Neuron (in vitro differentiated cells): ENCODE measurements at regions not wholly inside any gene's neighbourhood (a gene's known extent, or its start where the extent isn't known, plus 50 kb on each side); places are given as distances from the start of the nearest gene placed in this dataset.

ENCODE experiments used
- H2AFZ ChIP-seq: one replicate; pipeline ENCODE4 v1.6.1; 2013; ENCODE audit warnings: low read depth, mild to moderate bottlenecking, inconsistent platforms, low read length, moderate library complexity
- H3K27me3 ChIP-seq: one replicate; pipeline ENCODE4 v1.6.1; 2013; ENCODE audit warnings: low read length; ENCODE audit not compliant: insufficient read depth
- H3K36me3 ChIP-seq: one replicate; pipeline ENCODE4 v1.6.1; 2013; ENCODE audit warnings: low read length; ENCODE audit not compliant: insufficient read depth
- H3K4me1 ChIP-seq: one replicate; pipeline ENCODE4 v1.6.1; 2013; ENCODE audit warnings: low read length; ENCODE audit not compliant: insufficient read depth
- H3K4me3 ChIP-seq: 2 replicates; pipeline ENCODE4 v1.5.1; 2013; ENCODE audit warnings: mild to moderate bottlenecking, low read length, moderate library complexity
- H3K9me3 ChIP-seq: one replicate; pipeline ENCODE4 v1.6.1; 2013; ENCODE audit warnings: low read length

DNA sequence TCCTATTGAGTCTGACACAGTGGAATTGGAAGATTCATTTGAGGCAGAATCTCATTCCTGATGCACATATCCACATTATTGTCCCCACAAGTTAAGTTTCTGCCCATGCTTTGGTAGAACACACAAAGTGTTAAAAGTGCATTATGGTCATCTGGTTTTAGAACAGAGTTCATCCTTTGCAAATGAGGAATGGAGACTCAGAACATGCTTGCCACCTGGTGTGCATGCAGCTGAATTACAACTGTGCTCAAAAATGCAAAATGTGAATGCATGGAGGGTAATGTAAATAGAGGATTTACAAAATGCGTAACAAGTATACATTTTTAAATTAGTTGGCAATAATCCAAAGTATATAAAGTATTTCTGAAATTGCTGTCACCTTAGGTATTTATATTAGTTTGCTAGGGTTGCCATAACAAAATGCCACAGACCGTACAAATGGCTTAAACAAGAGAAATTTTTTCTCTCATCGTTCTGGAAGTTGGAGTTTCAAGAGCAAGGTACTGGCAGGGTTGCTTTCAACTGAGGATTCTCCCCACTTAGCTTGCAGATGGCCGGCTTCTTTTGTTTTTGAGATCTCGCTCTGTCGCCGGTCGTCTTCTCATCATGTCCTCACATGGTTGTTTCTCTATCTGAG is 671.1 kb downstream of the TAF11L14 start:
- Histone ChIP-seq H3K4me1 (peaks cover 2% of the 10 kb centered on the region), H3K4me3 (no peak overlapping the region), H3K27me3 (no peaks in the 10 kb centered on the region), H3K36me3 (no peaks in the 10 kb centered on the region), H2AFZ (no peak overlapping the region), H3K9me3 (no peaks in the 10 kb centered on the region)

DNA sequence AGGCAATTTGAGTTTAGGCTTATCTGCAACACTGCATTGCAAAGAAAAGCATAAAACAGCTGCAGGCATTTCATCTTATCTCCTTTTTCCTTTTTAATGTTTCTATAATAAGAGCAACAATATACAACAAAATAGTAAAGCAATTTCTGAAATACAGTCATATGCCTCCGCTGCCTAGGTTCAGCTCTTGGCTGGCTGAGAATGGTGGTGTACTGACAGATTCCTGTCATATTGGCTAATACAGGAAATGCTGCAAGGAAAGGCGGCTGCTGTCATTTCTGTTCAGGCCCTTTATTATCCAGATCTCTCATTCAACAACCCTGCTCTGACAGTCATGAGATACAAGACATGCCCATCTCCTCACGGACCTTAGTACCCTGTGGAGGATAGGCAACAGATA is 677.0 kb downstream of the TAF11L14 start:
- no peak overlapping the region for H3K4me3 ChIP-seq
- H3K9me3 ChIP-seq: no peaks in the 10 kb centered on the region
- no peaks in the 10 kb centered on the region for H3K4me1 ChIP-seq
- no peak overlapping the region for H2AFZ ChIP-seq
- H3K36me3 ChIP-seq: no peaks in the 10 kb centered on the region
- no peaks in the 10 kb centered on the region for H3K27me3 ChIP-seq

DNA sequence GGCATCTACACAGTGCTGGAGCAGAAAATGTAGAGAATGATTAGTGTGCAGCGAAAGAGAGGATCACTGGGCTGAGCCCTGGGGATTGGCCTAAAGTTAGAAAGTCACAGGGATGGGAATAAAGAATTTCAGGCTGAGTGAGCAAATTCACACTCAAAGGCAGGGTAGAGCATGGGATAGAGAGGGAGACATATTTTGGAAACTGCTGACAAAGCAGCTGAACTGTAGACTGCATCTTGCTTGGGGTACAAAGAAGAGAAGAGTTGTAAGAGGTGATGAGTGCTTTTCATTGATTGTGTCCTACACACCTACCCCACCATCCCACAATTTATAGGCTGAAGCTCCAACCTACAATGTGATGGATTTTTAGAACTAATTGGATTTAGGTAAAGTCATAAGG is 677.8 kb downstream of the TAF11L14 start:
- no peaks in the 10 kb centered on the region for H3K9me3 ChIP-seq
- no peaks in the 10 kb centered on the region for H3K27me3 ChIP-seq
- H3K4me3 ChIP-seq: no peak overlapping the region
- H3K36me3 ChIP-seq: no peaks in the 10 kb centered on the region
- H3K4me1 ChIP-seq: no peaks in the 10 kb centered on the region
- no peak overlapping the region for H2AFZ ChIP-seq

DNA sequence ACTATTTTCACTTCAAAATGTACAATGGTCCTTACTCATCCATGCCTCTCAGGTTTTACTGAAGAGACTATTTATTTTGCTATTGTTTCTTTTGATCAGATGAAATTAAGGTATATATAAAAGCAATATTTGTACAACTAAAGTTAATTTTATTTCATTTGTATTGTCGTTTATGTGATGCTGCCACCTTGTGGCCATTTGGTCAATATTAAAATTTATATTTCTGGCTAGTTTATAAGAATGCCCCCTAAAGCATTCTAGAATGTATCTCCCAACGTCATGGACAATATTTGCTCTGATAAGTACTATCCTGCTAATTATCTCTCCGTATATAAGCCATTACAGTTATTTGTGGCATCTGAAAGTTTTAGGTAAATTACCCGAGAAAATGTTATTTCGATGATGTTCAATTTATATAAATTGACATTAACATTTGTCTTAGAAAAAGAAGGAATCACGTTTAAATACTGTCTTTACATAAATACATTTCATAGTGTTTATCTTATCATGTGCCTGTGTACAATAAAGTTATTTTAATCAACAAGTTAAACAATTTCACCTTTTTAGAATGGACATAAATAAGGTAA is 680.0 kb downstream of the TAF11L14 start:
- H3K27me3 ChIP-seq: no peaks in the 10 kb centered on the region
- no peaks in the 10 kb centered on the region for H3K36me3 ChIP-seq
- no peak overlapping the region for H2AFZ ChIP-seq
- no peaks in the 10 kb centered on the region for H3K9me3 ChIP-seq
- H3K4me1 ChIP-seq: peaks cover under 1% of the 10 kb centered on the region
- H3K4me3 ChIP-seq: no peak overlapping the region

DNA sequence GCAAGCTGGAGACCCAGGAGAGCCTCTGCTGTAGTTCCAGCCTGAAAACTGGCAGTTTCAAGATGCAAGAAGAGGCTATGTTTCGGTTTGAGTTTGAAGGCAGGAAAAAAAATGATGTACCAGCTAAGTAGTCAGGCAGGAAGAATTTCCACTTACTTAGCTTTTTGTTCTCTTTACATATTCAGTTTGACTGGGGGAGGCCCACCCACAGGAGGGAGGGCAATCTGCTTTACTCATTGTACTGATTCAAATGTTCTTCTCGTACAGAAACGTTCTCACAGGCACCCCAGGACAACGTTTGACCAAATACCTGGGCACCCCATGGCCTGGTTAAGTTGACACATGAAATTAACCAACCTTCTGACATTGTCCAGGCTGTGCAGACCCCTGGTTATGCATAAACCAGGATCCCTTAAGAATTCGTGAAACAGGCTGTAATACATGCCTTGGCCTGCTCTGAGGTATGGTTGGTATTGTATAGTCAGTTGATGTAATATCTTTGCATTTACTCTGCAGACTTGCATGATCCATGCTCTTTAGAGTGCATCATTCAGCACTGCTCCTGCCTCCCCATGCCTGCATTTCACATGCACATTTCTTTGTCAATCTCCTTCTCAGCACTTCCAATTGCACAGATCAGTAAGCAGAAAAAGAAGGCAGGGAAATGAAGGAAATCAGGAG is 687.1 kb downstream of the TAF11L14 start:
- Histone ChIP-seq H3K36me3 (no peaks in the 10 kb centered on the region), H3K4me1 (peaks cover 9% of the 10 kb centered on the region), H3K4me3 (no peak overlapping the region), H3K27me3 (no peaks in the 10 kb centered on the region), H3K9me3 (no peaks in the 10 kb centered on the region), H2AFZ (no peak overlapping the region)

DNA sequence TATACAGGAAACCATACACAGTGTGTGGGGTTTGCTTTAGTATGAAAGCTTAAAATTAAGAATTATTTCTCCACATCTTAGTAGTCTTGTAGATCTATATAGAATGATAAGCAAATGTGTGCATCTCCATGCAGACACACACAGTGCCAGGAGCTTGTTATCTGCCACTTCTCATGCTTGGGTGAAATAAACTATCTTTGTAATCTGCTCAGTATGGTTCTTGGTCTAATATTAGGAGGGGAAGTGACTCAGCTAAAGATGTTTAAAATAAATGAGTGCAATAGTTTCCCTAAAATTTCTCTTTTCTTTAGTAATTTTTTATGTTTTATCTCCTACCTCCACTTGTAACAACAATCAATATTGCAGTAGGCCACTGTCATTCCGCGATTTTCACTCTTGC is 689.6 kb downstream of the TAF11L14 start:
- Histone ChIP-seq H3K4me1 (peaks cover 19% of the 10 kb centered on the region), H2AFZ (no peak overlapping the region), H3K27me3 (no peaks in the 10 kb centered on the region), H3K9me3 (no peaks in the 10 kb centered on the region), H3K36me3 (no peaks in the 10 kb centered on the region), H3K4me3 (no peak overlapping the region)

DNA sequence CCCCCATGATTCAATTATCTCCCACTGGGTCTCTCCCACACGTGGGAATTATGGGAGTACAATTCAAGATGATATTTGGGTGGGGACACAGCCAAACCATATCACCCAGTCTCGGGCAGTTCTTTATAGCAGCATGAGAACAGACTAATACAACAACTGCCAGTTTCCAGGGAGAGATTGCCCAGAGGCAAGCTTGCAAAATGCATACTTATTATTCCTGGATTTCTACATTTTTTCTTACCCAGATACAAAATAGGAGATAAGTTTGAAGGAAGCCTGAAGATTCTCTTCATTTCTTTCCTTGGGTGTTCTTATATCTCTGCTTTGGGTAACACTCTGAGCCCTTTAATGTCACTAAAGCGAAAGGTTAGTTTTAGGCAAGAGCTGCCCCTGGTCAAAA is 691.2 kb downstream of the TAF11L14 start:
- Histone ChIP-seq H3K4me3 (no peak overlapping the region), H2AFZ (no peak overlapping the region), H3K36me3 (no peaks in the 10 kb centered on the region), H3K27me3 (no peaks in the 10 kb centered on the region), H3K9me3 (no peaks in the 10 kb centered on the region), H3K4me1 (peaks cover 30% of the 10 kb centered on the region)

DNA sequence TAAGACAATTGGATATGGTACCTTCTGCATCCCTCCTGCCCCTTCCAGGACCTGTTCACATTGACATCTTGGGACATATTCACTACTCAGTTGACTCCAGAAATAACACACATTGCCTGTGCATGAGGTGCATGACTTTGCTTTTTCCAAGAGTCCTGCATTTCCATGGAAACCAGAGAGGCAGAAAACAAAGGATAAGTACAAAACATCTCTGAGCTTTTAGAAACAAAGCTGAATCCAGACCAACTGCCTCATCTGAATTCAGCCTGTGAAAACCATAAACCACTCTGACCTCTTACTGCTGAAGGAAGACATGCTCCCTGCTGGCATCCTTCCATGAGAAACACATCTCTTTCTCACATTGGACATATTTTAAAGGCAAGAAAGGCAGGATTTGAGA is 695.1 kb downstream of the TAF11L14 start:
- H3K9me3 ChIP-seq: peaks cover 3% of the 10 kb centered on the region
- no peaks in the 10 kb centered on the region for H3K36me3 ChIP-seq
- peak overlapping the region; percentile 75 for H2AFZ ChIP-seq
- H3K4me1 ChIP-seq: peaks cover 27% of the 10 kb centered on the region
- H3K4me3 ChIP-seq: no peak overlapping the region
- H3K27me3 ChIP-seq: no peaks in the 10 kb centered on the region

DNA sequence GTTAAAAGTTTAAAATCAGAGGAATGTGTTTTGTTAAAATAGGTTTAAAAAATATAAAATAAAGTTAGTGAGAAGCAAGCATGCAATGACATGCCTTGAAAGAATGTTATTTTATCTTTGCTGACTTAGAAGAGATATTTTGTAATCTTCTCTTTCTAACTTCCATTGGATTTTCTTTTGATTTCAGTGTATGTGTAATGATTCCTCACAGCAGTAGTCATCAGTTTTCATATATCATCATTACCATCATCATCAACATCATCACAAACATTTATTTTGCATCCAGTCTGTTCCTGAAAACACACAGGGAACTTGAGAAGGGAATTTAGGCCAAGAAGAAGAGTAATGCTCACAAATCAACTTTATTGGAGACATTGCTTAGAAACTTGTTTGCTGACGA is 699.6 kb downstream of the TAF11L14 start:
- no peaks in the 10 kb centered on the region for H3K27me3 ChIP-seq
- no peak overlapping the region for H3K4me3 ChIP-seq
- peaks cover 18% of the 10 kb centered on the region for H3K4me1 ChIP-seq
- no peak overlapping the region for H2AFZ ChIP-seq
- H3K9me3 ChIP-seq: peaks cover 3% of the 10 kb centered on the region
- H3K36me3 ChIP-seq: no peaks in the 10 kb centered on the region

DNA sequence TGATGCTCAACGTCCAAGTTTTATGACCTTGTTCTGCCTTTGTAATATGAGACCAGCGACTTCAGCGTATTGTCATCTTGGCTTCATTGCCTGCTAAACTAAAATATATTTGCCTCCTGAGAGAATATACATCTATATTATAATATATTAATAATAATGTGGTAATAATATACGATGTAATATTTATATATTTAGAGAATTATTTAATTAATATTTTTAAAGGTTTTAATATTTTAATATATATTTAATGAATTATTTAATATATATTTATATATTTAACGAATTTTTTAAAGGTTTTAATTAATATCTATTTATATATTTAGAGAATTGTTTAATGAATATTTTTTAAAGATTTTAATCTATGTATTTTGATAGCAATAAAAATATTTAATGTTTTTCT is 700.7 kb downstream of the TAF11L14 start:
- H3K9me3 ChIP-seq: peaks cover 3% of the 10 kb centered on the region
- no peaks in the 10 kb centered on the region for H3K27me3 ChIP-seq
- H3K4me3 ChIP-seq: no peak overlapping the region
- no peak overlapping the region for H2AFZ ChIP-seq
- no peaks in the 10 kb centered on the region for H3K36me3 ChIP-seq
- peaks cover 9% of the 10 kb centered on the region for H3K4me1 ChIP-seq

DNA sequence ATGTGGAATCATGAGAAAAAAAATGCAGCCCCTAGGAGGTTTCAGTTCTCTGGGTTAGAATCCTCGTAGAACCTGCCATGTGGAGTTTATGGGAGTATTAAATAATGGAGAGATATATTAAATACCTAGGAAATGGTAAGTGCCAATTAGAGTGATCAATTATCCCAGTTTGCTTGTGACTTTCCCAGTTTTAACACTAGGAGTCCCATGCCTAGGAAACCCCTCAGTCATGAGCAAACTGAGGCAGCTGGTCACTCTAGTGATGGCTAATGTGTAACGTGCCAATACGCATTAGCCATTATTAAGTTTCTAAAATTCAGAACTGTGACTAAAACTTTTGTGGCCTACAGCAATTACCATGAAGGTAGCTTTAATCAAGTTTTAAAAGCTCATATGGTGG is 720.6 kb downstream of the TAF11L14 start:
- no peak overlapping the region for H3K4me3 ChIP-seq
- H3K4me1 ChIP-seq: no peaks in the 10 kb centered on the region
- no peak overlapping the region for H2AFZ ChIP-seq
- H3K36me3 ChIP-seq: no peaks in the 10 kb centered on the region
- H3K9me3 ChIP-seq: peaks cover 3% of the 10 kb centered on the region
- H3K27me3 ChIP-seq: no peaks in the 10 kb centered on the region

DNA sequence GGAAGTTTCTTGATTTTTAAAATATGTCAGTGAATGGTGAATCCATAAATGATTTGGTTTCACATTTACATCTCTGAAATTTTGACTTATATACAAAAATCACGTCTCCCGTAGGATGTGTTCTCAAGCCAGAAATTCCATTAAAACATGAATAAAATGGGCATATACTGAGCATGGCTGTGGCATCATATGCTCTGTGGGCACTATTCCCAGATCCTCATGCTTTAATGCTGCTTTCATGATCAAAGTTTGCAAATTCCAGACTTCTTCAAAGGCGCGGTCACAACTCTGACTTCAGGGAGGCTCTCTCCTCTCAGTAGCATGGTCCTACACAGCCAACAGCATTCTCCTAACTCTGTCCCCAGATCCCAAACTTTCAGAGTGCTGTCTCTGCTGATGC is 723.2 kb downstream of the TAF11L14 start:
- H3K9me3 ChIP-seq: no peaks in the 10 kb centered on the region
- H3K4me1 ChIP-seq: no peaks in the 10 kb centered on the region
- H3K36me3 ChIP-seq: no peaks in the 10 kb centered on the region
- H3K4me3 ChIP-seq: no peak overlapping the region
- H2AFZ ChIP-seq: no peak overlapping the region
- H3K27me3 ChIP-seq: no peaks in the 10 kb centered on the region

DNA sequence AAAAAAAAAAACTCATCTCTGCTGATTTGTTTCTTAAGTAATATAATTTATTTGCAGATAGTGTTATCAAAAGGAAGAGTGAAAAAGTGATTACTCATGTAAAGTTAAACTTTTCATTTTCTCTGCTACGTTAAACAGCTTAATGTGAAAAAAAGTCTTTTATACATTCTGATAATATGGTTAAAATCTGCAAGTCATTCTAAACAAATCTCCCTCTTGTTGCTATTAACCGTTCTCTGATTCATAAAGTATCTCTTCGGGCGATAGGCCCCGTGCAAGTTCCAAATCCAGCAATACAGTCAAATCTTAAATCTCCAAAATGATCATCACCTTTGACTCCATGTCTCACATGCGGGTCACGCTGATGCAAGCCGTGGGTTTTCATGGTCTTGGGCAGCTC is 732.0 kb downstream of the TAF11L14 start:
- no peak overlapping the region for H3K4me3 ChIP-seq
- H3K36me3 ChIP-seq: no peaks in the 10 kb centered on the region
- no peaks in the 10 kb centered on the region for H3K27me3 ChIP-seq
- H2AFZ ChIP-seq: no peak overlapping the region
- H3K9me3 ChIP-seq: no peaks in the 10 kb centered on the region
- H3K4me1 ChIP-seq: no peaks in the 10 kb centered on the region
